SIG-M5 (cell line): ENCODE measurements at regions not wholly inside any gene's neighbourhood (a gene's known extent, or its start where the extent isn't known, plus 50 kb on each side); places are given as distances from the start of the nearest gene placed in this dataset.
A peak's percentile ranks its signal among the peaks of the same experiment; 100 is the strongest.

Source experiments
- DNase-seq: peaks from one replicate; lab custom pipeline; 2025; lab: John Stamatoyannopoulos, UW

DNA sequence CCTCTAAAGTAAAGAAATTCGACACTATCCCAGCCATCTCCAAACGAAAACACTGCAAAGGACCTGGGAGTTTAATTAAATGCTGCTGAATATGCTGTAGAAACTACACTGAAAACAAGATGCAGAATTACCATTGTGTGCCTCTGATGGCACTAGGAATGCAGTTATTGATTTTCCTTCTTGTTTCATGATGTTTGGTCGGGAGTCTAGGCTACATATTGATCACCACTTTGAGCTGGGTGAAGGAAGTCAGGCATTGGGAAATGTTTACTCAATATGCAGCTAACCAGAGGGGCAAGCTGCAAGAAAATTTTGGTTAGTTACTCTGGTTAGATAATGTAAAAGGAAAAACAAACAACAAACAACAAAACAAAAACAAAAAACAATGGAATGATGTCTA is 650.7 kb upstream of the GALNTL6 start:
- DNase-seq, result no peak

GRCh38 chr4:171157462-171158082 is 655.6 kb upstream of the GALNTL6 start:
- no peak for DNase-seq

DNA sequence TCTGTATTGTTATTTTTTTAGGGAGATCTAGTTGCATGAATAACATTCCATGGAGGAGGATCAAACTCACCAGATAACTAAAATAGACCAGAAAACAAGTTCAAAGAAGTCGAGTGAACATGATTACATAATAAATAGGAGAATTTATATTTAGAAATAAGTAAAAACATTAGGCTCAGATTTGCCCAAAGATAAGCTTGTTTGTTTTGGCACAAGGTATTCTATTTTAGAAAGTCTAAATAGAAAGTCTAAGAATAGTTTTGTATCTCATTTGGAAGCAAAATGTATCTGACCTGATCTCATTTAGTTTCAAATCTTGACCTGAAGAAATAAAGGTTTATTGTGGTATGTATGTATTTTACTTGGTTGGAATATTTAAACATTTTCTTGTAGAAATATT is 670.6 kb upstream of the GALNTL6 start:
- DNase-seq, result no peak

- DNase-seq, result no peak
Observed at GRCh38 chr4:171142045-171142444, 671.2 kb upstream of the GALNTL6 start.

GRCh38 chr4:171130256-171130801 is 682.9 kb upstream of the GALNTL6 start:
- no peak for DNase-seq

GRCh38 chr4:171118091-171118490 is 695.1 kb upstream of the GALNTL6 start:
- DNase-seq, result no peak

DNA sequence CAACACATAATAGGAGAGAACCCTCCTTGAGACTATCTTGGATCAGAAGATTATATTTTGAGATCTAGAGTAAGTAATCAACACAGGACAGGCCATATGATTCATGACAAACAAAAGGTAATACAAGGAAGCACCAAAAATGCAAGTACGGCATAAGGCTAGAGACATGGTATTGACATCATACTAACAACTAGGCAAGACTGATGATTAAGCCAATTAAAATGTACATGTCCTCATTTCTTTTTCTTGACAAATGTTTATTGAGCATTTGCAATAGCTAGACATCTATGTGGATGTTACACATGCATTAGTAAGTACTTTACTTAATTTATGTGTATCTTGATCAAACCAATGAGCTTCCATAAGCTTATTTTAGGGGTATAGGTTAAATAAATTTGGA is 695.7 kb upstream of the GALNTL6 start:
- DNase-seq, result no peak

GRCh38 chr4:171101845-171102244 is 711.4 kb upstream of the GALNTL6 start:
- DNase-seq, result no peak

DNA sequence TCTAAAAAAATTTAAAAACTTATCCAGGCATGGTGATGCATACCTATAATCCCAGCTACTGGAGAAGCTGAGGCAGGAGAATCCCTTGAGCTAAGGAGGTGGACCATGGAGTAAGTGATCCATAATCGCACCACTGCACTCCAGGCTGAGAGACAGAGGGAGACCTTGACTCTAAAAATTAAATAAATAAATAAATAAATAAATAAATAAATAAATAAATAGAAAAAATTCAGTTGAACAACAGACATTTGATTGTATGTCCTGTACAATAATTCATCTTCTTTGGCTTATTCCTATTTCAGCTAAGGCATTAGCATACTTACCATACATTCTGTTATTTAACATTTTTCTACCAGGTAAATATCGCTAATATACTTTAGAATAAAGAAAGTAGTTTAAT is 726.1 kb upstream of the GALNTL6 start:
- no peak for DNase-seq

DNA sequence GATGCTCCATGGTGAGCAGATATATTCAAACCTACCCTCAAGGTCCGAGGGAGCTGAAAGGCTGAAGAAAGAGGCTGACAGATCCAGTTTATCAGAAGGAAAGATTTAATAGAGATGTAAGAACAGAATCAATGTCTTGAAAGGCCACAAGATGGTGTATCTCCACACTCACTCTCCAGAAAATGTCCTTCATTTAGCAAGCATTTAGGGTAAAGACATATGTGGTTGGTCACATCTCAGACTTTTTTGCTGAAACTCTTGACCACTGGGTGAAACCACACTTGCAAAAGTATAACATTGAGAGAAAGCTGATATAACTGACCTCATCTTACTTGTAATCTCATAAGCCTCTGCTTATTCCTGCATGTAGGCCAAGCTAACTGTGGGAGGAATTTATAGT is 745.8 kb upstream of the GALNTL6 start:
- no peak for DNase-seq

DNA sequence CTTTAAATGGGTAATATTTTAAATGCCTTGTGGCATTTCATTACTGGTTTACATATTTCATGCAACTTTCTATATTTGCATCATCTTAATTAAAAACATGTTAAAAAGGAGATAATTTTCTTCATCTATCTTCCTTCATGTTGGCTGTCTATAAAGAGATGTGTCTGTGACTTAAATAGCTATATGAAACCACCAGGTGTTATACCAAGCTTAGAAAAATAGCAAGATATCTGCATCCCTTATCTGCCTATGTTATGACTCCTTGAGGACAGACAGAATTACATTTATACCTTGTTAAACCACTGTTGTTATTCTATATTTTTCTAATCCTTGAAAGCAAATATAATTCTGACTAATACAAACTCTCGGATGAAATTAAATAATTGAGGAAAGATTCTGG is 763.8 kb upstream of the GALNTL6 start:
- no peak for DNase-seq

GRCh38 chr4:171042989-171043524 is 770.1 kb upstream of the GALNTL6 start:
- no peak for DNase-seq

DNA sequence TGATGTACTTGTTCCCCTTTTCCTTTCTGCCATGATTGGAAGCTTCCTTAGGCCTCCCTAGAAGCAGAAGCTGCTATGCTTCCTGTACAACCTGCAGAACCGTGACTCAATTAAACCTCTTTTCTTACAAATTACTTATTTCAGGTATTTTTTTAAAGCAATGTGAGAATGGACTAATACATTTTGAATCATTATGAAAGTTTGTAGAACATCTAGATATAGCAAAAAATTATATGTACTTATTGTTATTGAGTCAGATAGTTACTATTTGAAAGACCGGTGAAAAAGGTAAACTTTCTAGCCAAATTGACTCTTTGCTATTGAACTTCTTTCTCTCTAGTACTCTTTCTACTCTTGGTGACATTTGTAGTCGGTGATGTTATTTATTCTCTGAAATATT is 777.3 kb upstream of the GALNTL6 start:
- no peak for DNase-seq

GRCh38 chr4:171031338-171031737 is 781.9 kb upstream of the GALNTL6 start:
- DNase-seq, result no peak

DNA sequence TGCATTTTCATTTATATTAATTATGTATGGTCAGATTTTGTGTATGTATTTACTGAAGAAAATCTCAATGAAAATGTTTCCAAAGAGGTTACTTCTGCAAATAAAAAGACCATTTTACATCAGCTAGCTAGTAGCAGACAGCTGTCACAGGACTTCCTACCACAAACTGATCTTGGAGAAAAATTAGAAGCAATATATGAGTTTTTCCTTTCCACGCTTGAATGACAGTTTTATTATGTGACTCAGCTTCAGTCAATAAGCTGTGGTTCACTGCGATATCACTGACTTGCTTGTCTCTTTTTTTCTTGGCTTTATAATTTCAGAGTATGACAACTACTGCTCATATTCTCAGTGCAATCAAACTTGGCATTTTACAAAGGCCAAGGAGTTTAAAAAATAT is 787.4 kb upstream of the GALNTL6 start:
- peak; percentile 88 for DNase-seq

GRCh38 chr4:171025343-171025742 is 787.9 kb upstream of the GALNTL6 start:
- DNase-seq, result no peak

DNA sequence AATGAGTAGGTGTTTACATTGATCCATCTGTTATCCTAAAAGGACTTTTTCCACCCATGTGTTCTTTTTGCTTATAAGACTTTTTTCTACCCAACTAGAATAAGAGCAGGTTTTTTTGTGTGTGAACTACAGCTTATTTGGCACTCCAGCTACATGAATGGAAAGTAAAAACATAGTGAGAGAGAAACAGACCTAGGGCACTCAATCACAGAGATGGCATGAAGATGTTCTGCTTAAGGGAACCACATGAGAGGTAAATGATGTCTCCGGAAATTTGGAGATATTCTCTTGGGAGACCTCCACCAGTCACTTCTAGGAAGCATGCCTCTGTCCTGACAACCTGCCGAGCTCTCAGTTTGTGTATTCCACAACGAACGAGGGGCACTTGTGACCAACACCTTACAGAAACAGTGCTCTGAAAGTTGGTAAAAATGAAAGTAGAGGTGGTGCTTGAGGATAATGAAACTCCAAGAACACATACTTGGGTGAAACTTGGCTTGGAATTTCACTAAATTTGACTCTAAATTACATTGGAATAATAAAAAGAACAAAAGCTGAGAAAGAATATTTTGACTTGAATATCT is 788.4 kb upstream of the GALNTL6 start:
- no peak for DNase-seq

DNA sequence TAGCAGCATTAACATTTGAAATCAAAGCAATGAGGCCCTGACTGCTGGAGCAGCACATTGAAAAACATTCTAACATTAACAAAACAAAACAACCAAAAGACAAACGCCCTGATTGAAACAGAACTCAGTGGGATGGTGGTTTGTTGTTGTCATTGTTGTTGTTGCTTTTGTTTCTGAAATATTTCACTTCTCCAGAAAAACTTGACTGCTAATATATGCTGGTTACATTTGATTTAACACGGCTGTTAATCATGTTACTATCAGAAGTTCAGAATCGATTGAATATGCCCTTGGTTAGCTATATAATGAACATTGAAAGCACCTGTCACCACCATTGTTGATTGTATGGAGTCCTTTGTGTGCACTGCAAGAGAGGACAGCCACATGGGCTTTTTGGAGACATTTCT is 790.4 kb upstream of the GALNTL6 start:
- no peak for DNase-seq

- DNase-seq, result no peak
Observed at GRCh38 chr4:171017593-171017992, 795.6 kb upstream of the GALNTL6 start.

DNA sequence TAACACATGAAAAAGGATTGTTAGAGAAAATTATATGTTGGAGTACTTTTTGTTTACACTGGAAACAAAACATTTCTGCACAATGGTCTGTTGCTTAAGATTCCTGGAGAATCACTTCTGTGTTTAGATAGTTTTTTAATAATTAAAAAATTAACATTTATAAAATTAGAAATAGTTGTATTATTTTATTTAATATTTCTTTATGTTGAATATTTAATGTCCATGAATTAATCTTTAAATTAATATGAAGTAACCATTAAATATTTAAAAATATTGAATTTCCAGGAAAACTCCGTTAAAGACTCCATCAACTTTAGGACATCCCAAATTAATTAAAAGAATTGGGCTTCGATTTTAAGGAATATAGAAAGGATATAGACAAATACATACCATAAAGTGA is 797.1 kb upstream of the GALNTL6 start:
- DNase-seq, result no peak

DNA sequence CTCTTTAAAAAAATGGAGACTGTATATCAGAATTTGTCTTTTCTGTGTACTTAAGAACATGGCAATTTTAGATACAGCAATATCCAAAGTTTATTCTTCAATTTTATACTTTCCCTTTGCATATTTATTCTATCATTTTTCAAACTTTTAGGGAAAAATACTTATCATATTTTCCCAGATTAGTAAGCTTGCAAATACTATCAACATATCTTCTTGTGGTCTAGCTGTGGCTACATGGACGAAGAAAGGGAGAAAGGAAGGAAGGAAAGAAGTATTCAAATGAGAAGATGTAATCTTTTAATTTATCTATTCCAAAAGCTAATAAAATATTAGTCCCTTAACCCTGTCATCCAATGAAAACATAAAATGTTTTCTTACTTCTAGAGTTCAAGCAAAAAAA is 797.8 kb upstream of the GALNTL6 start:
- no peak for DNase-seq

- no peak for DNase-seq
Observed at GRCh38 chr4:171007618-171008390, 805.4 kb upstream of the GALNTL6 start.

GRCh38 chr4:171002246-171002645 is 811.0 kb upstream of the GALNTL6 start:
- DNase-seq, result no peak
